Upper lobe of left lung (tissue), 6 donors: ENCODE measurements at regions not wholly inside any gene's neighbourhood (a gene's known extent, or its start where the extent isn't known, plus 50 kb on each side); places are given as distances from the start of the nearest gene placed in this dataset.

ENCODE experiments used
- ATAC-seq, 2 donors: fragments of 200-7000 bp; cut with Tn5 transposase; one replicate each; pipeline ENCODE4 v1.9.1; 2022; ENCODE audit warnings: mild to moderate bottlenecking in 2 of 2, moderate library complexity in 2 of 2; ENCODE audit not compliant: low FRiP score in 2 of 2
- DNase-seq, 2 donors: peaks; one replicate each; pipeline ENCODE4 v3.0.0-alpha.2; 2019 to 2020
- H3K27ac ChIP-seq, 4 donors: fragments of 200-600 bp; sonication (generic); one replicate each; pipeline ENCODE4 v1.5.1; 2016 to 2019
- H3K27me3 ChIP-seq, 4 donors: fragments of 200-600 bp; sonication (generic); one replicate each; pipeline ENCODE4 v1.5.1; 2017 to 2019
- H3K36me3 ChIP-seq, 4 donors: fragments of 200-600 bp; sonication (generic); one replicate each; pipeline ENCODE4 v1.5.1; 2016 to 2019
- H3K4me1 ChIP-seq, 4 donors: fragments of 200-600 bp; sonication (generic); one replicate each; pipeline ENCODE4 v1.5.1; 2018 to 2019
- H3K4me3 ChIP-seq, 4 donors: fragments of 200-600 bp; sonication (generic); one replicate each; pipeline ENCODE4 v1.5.1; 2017 to 2019; ENCODE audit warnings: mild to moderate bottlenecking in 2 of 4, moderate library complexity in 1 of 4
- H3K9me3 ChIP-seq, 4 donors: fragments of 200-600 bp; sonication (generic); one replicate each; pipeline ENCODE4 v1.5.1; 2018 to 2019
- CTCF ChIP-seq, 6 experiments: fragments of 450-650 bp in 4 of 6; fragments of 200-600 bp in 2 of 6; sonication (generic) in 2 of 6; IDR thresholded peaks; one replicate each; pipeline ENCODE4 v1.5.1; 2016 to 2019; ENCODE audit warnings: antibody characterized with exemption in 6 of 6
- EP300 ChIP-seq, 4 donors: sonication (generic); formaldehyde crosslinking; IDR thresholded peaks; one replicate each; pipeline ENCODE4 v1.5.1; 2017; ENCODE audit warnings: antibody characterized with exemption in 4 of 4, control low read depth in 2 of 4
- POLR2A ChIP-seq, 4 donors: fragments of 450-650 bp; IDR thresholded peaks; one replicate each; pipeline ENCODE4 v1.5.1; 2016 to 2017; ENCODE audit warnings: antibody characterized with exemption in 4 of 4, mild to moderate bottlenecking in 2 of 4
- POLR2AphosphoS5 ChIP-seq, 2 donors: sonication (generic); formaldehyde crosslinking; IDR thresholded peaks; one replicate each; pipeline ENCODE4 v1.5.1; 2017; ENCODE audit warnings: antibody characterized with exemption in 2 of 2
- WGBS, 2 donors: methylation state at CpG; one replicate each; pipeline ENCODE4 v1.1.5; 2017 to 2018; 5-methylcytosine and 5-hydroxymethylcytosine counted together
- donor health status: DM: no; HTN: no; CAD: no; lungs with moderate emphysema.
- donor health status: DM: no; HTN: yes; CAD: no; lungs with severe emphysema.

- WGBS, 2 donors = 43 to 47% methylated on average over 7 of the region's 7 CpGs
- peaks cover 0 to 7% (median 0%) of the 10 kb centered on the region in 4 donors for H3K4me1 ChIP-seq
- no peak overlapping the region for H3K4me3 ChIP-seq
- no peak for TF ChIP-seq EP300 (IDR thresholded peaks at IDR 0.05)
- no peak for TF ChIP-seq POLR2AphosphoS5 (IDR thresholded peaks at IDR 0.05)
- TF ChIP-seq CTCF (IDR thresholded peaks at IDR 0.05) = no peak
- TF ChIP-seq POLR2A (IDR thresholded peaks at IDR 0.05) = no peak
- DNase-seq = peak in 1 of 2 donors; percentile 24
- H3K27ac ChIP-seq = peak overlapping the region in 2 of 4 donors; percentile 35 to 42
- no peaks in the 10 kb centered on the region for H3K27me3 ChIP-seq
- ATAC-seq = peak; percentile 44 to 88
- no peaks in the 10 kb centered on the region for H3K36me3 ChIP-seq
- no peaks in the 10 kb centered on the region for H3K9me3 ChIP-seq
These were observed 108.2 kb upstream of the SALL4 start for GRCh38 chr20:51910321-51911050.

GRCh38 chr20:51906679-51907078 lies 104.4 kb upstream of the SALL4 start:
- WGBS, 2 donors = 56 to 62% methylated on average over 1 of the region's 1 CpG
- ATAC-seq (no peak), DNase-seq (no peak)
- Histone ChIP-seq H3K27ac (no peak overlapping the region), H3K36me3 (no peaks in the 10 kb centered on the region), H3K4me1 (peaks cover 0 to 7% (median 0%) of the 10 kb centered on the region in 4 donors), H3K4me3 (no peak overlapping the region), H3K9me3 (no peaks in the 10 kb centered on the region), H3K27me3 (no peaks in the 10 kb centered on the region)
- TF ChIP-seq POLR2A (IDR thresholded peaks at IDR 0.05) (no peak), CTCF (IDR thresholded peaks at IDR 0.05) (no peak), EP300 (IDR thresholded peaks at IDR 0.05) (no peak), POLR2AphosphoS5 (IDR thresholded peaks at IDR 0.05) (no peak)

GRCh38 chr20:51906049-51906448 lies 103.7 kb upstream of the SALL4 start:
- Histone ChIP-seq H3K36me3 (no peaks in the 10 kb centered on the region), H3K27ac (no peak overlapping the region), H3K4me3 (no peak overlapping the region), H3K27me3 (no peaks in the 10 kb centered on the region), H3K9me3 (no peaks in the 10 kb centered on the region), H3K4me1 (peaks cover 0 to 7% (median 0%) of the 10 kb centered on the region in 4 donors)
- TF ChIP-seq POLR2A (IDR thresholded peaks at IDR 0.05) (no peak), EP300 (IDR thresholded peaks at IDR 0.05) (no peak), CTCF (IDR thresholded peaks at IDR 0.05) (no peak), POLR2AphosphoS5 (IDR thresholded peaks at IDR 0.05) (no peak)
- no peak for DNase-seq
- 83 to 86% methylated on average over 6 of the region's 6 CpGs for WGBS, 2 donors
- ATAC-seq = no peak

GRCh38 chr20:51902933-51903332 lies 100.6 kb upstream of the SALL4 start:
- Histone ChIP-seq H3K27ac (no peak overlapping the region), H3K27me3 (no peaks in the 10 kb centered on the region), H3K36me3 (no peaks in the 10 kb centered on the region), H3K4me1 (no peaks in the 10 kb centered on the region), H3K9me3 (no peaks in the 10 kb centered on the region), H3K4me3 (no peak overlapping the region)
- 86 to 92% methylated on average over 6 of the region's 6 CpGs for WGBS, 2 donors
- TF ChIP-seq CTCF (IDR thresholded peaks at IDR 0.05) (no peak), POLR2A (IDR thresholded peaks at IDR 0.05) (no peak), POLR2AphosphoS5 (IDR thresholded peaks at IDR 0.05) (no peak)
- DNase-seq (no peak), ATAC-seq (no peak)

- no peak for ATAC-seq
- 88 to 97% methylated on average over 3 of the region's 3 CpGs for WGBS, 2 donors
- TF ChIP-seq EP300 (IDR thresholded peaks at IDR 0.05) (no peak), POLR2AphosphoS5 (IDR thresholded peaks at IDR 0.05) (no peak)
These were observed 98.1 kb upstream of the SALL4 start for GRCh38 chr20:51900443-51900842.

More at GRCh38 chr20:51900443-51900842, 98.1 kb upstream of the SALL4 start:
- no peaks in the 10 kb centered on the region for H3K27me3 ChIP-seq
- no peaks in the 10 kb centered on the region for H3K36me3 ChIP-seq
- no peak overlapping the region for H3K4me3 ChIP-seq
- no peak for DNase-seq
- H3K27ac ChIP-seq = no peak overlapping the region
- H3K4me1 ChIP-seq = no peaks in the 10 kb centered on the region
- no peaks in the 10 kb centered on the region for H3K9me3 ChIP-seq
